GM21381 (cell line): ENCODE measurements at regions not wholly inside any gene's neighbourhood (a gene's known extent, or its start where the extent isn't known, plus 50 kb on each side); places are given as distances from the start of the nearest gene placed in this dataset.

Source experiments
- ATAC-seq: cut with Tn5 transposase; IDR thresholded peaks from one replicate; pipeline ENCODE4 v1.9.1; 2021; ENCODE audit warnings: mild to moderate bottlenecking, moderate library complexity; ENCODE audit not compliant: unreplicated experiment

DNA sequence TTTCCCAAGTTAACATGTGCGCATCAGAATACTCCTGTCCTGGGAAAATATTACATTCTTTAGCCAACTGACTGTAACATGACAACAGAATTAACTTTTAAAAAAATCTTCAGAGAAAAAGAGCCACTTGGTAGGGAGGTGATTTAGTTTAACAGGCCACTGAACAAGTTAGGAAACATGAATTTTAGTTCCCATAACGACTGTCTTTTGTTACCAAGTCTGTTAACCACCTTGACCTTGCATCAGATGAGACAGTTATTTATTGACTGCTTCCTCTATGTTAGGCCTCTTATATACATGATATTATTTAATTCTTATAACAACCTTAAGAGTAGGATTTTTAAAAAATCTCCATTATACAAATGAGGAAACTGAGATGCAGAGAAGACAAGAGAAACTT lies 268.6 kb downstream of the NDFIP2 start:
- no peak for ATAC-seq

DNA sequence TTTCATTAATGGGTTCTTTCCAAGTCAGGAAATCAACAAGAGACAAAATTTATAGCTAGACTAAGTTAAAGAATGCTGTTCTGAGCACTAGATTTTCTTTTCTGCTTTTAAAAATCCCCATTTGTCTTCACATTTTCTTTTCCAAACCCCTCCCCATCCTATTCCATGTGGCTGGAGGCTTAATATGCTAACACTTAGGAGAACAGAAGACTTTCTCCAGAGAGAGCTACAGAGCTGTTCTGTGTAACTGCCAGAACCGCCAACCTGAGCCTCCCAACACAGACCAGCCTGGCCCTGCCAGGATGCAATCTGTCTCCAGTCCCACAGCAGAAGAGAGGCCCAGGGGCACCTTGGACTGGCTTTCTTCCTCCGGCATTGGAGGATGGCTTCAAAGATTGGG lies 264.1 kb downstream of the NDFIP2 start:
- ATAC-seq: no peak

DNA sequence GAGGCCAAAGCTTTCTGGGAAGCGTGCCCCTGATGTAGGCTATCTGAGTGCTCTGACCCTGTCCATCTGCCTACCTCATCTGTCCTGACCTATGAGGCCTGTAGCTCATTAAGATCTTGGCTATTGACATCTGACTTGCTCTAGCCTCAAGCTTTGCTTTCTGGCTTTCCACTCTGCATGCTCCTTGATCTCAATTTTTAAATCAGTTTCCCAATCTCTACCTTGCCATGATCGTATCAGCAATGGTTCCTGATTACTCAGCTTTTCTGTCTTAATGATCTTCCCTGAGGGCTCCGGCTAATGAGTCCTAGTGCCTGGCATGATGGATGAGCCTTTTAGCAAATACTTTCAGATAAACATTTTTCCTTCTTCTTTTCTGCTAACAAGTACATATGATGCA lies 262.0 kb downstream of the NDFIP2 start:
- no peak for ATAC-seq

DNA sequence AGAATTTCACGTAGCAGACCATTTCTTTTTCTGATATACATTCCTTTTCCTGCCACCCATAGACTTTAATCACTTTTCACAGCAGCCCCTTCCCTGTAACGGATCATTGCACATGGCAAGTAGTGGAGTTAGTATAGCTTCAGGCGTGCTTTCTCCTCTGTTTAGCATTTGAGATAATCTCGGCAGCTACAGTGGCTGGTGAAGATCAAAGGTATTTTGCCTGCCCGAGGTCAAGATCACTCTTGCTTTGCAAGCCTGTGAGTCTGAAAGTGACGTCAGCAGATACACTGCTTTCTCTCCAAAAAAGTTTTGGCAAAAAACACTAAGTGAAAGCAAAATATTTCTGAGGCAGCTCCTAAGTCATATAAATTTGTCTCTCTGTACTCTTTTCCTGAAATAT lies 260.0 kb downstream of the NDFIP2 start:
- ATAC-seq: no peak

DNA sequence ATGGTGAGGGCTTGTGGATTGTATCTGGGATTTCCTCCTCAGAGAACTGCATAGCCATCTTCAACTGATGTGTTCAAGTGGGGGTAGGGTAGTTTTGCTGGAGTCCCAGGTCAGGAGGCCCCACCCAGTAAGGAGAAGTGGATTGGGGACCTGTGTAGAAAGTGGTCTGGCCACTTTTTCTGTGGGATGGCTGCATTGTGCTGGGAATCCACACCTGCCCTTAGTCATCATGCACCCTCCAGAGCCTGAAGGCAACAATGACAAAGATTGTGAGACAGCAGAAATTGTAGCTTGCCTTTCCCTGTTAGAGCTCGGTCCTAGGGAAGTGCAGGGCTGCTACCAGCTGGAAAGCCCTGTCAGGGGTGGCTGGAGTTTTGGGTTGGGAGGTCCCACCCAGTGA lies 255.4 kb downstream of the NDFIP2 start:
- no peak for ATAC-seq

DNA sequence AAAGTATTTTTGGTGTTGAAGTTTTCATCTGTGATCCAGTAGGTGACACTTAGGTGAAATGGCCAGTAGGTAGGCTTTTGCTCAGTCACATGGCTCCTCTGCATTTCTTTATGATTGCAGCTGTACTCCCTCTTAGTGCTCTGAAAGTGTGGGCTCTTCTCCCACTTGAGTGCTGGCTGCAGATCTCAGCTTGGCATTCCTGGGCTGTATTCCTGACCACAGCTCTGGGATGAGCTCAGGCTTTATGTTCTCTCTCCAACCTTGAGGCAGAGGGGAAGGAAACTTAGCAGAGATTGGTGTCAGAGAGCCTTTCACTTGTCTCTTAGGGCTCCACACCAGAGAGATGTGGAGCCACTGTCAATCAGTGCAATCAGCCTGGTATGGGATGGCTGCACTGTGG lies 254.3 kb downstream of the NDFIP2 start:
- no peak for ATAC-seq

DNA sequence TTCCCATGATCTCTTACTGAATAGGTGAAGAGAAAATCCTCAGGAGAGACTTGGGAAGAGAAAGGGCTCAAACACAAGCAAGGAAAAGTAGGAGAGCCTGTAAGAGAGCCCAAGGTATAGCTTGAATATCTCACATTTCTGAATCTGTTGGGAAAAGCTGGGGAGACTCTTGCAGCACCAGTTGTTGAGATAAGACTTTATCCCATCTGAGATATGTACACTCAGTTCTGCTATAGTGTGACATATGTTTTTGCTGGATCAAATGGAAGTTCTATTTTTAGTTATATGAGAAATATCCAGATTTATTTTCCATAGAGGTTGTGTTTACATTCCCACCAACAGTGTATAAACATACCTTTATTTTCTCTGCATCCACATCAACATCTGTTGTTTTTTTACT lies 246.1 kb downstream of the NDFIP2 start:
- ATAC-seq: no peak

DNA sequence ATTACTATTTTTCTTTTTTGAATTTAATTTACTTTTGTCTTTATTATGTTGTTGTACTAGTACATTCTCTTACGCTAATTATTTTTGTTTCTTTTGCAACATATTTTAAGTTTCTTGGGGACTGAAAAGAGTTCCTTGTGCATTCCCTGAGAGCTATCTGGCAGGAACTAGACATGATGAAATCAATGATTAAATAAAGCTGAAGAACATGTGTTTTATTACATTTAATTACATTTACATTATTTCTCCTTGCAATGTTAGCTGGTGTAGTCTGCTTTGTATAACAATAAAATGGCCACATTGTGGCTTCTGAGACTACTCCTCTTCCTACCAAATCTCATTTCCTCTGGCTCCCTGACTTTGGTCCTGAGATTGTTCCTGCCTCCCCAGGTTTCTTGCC lies 244.9 kb downstream of the NDFIP2 start:
- ATAC-seq: no peak

DNA sequence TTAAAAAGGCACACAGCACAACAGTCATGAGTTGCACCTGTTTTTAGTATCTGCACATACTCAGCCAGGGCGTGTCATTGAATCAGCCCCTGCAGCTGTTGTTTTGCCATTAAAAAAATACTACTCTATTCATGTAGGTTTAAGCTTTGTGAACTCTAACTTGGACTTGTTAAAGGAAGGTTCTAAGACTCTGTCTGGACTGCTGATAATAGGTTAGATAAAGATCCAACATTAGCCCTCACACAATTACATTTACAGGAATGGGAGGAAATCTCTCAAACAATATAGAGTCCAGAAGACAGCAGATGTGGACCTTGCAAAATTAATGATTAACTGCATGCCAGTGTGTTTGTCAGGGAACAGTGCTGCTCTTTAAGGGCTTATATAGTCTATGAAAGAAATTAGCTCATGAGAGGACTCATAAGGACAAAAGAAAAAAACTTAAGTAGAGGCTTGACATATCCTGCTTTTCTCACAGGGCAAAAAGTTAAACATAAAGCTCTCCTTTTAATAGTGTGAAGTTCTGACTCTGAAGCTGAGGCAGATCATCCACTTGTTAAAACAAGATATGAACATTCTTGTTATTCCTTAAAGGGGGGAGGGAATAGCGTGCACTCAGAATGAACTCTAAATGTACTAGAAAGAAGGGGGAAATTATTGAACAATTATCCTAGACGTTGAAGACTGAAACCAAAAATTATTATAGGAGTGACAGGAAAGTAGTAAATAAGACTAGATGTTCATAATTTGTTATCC lies 243.6 kb downstream of the NDFIP2 start:
- no peak for ATAC-seq

DNA sequence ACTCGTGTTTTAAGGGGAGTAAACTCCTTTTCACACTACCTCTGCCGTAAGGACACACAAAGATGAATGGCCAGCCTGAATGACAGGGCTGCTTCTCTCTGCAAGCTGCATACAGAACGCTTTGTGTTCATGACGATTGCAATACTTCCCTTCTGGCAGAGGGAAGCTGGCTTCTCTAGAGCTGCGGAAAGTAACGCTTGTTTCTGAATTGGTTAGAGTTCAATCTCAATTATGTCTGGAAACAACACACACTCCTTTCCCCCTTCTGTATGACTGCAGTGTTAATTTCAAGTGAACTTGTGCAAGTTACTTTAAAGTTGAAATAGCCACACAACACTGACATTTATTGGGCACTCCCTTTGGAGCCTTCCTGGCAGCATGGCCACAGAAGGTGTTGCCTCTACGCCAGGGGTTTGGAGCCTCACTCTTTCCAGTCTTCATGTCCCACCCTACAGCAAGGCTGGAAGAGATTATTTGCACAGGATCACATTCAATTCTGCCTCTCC lies 242.6 kb downstream of the NDFIP2 start:
- no peak for ATAC-seq

DNA sequence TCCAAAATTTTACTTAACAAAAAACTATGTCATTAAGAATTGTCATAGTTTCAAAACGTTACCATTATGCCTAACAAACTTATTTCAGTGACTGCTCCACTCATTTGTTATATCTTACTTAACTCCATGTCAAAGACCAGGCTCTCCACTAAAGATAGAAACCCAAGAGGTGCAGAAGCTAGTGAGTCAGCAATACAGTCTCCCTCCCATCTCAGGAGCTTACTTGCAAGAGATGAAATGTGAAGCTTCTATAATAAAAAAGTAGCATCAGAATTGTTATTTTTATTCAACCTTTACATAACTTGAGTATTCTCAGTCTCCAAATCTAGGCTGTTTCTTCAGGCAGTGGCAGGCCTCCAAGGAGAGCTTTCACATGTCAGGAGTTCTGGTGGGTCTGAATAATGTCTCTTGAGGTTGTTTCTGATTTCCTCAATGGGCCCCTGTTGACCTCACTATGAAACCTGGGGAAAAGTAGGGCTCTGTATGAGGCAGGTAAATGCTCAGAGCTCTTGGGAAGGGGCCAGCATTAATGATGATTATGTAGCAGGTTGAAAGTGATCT lies 242.0 kb downstream of the NDFIP2 start:
- ATAC-seq: no peak

DNA sequence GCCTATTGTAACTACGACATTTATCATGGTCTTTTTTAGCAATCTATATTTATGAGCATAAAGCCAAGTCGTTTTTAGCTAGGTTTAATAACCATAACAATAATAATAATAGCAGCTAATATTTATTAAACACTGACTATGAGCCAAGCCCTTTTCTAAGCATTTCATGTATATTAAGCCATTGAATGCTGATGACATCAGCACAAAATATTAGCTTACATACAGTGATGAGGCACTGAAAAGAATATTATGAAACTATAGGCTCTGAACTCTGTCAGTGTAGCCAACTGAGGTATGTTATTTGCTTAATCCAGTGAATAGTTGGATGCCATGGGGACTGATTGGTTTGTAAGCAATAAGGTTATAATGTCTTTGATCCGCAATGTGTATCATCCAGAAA lies 235.2 kb downstream of the NDFIP2 start:
- ATAC-seq: no peak

DNA sequence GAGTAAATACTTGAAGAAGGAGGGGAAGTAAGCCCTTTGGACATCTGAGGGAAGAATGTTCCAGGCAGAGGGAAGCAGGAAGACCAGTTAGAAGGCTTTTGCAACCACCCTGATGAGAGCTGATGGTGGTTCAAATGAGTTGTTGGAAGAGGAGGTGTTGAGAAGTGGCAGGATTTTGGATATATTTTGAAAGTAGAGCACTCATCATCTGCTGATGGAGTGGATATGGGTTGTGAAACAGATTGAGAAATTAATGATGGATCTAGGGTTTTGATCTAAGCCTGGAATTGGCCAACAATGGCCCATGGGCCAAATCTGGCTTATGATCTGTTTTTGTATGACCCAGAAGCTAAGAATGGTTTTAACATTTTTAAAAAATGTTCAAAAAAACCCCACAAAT lies 230.7 kb downstream of the NDFIP2 start:
- no peak for ATAC-seq

DNA sequence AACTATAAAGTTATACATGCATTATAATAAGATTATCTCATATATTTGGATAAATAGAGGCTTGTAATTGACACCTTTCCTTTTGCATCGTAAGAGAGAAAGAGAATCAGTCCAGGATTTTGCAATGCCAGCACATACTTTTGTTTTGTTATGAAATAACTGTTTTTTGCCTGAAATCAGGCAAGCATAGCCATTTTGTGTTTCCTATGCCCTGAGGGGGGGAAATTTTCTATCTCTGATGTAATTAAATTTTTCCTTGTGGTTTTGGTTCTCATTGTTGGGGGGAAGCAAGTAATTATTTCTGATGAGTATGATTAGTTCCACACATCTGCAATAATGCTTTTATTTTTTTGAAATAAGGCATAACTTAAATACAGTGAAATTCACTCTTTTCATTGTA lies 229.4 kb downstream of the NDFIP2 start:
- no peak for ATAC-seq

DNA sequence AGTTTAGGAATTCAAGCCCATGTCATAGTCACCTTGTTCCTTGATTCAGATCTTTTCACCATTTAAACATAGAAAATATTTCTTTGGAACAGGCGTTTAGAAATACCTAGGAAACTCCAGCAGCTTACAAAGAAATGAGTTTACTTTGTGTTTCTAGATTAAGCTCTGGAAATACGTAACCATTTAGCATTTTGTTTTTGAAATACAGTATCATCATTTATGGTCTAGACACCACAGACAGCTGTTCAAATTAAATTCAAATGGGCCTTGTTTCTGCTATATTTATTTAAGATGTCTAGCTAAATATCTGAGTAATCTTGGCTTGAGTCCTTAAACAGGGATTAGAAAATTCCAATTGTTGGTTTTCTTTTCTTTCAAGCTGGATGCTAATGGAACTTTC lies 228.5 kb downstream of the NDFIP2 start:
- ATAC-seq: no peak

DNA sequence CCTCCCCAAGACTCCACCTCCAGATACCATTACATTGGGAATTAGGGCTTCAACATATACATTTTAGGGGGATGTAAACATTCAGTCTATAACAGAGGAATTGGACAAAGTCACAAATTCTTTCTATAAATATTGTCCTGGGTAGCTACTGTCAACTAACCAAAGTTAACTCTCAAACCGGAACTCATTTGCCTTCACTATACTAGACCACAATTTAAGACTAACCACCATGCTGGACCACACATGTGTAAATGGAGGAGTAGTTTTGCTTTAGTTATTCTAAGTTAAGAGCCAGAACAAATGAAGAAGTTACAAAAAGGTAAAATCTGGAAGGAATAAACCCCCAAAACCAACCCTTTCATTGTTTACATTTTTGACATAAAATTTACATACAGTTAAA lies 222.8 kb downstream of the NDFIP2 start:
- peak; percentile 52 for ATAC-seq

DNA sequence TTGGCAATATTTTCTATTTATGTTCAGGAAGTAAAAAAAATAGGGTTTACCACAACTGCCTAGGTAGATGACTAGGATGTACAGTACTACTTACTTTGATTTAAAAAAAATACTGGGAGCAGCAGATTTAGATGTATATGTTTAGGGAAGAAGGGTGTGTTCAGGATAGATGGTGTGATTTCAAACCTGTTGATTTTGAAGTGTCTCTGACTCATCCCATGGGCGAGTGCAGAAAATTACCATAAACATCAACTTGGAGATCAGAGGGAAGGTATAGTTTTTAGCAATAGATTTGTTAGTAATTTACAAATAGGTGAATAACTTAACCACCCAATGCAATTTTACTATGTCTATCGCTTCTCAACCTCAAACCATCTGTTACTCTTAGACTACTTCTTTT lies 214.8 kb downstream of the NDFIP2 start:
- ATAC-seq: no peak

DNA sequence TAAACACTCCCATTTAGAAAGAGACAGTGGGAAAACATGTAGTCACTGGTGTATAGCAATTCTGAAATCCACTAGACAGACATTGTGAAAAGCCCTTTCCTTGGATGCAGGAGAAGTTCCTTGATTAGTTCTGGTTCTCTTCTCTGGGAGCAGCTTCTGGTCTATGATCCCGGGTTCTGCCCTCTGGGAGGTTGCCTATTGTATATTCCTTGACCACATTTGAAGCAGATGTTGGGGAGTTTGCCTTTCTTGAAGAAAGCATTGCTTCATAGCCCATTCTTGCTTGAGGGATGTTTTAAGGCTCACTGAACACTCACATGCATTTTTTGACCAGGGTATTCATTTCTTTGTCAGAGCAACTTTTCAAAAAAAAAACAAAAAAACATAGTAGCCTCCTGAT lies 211.9 kb downstream of the NDFIP2 start:
- ATAC-seq: no peak

DNA sequence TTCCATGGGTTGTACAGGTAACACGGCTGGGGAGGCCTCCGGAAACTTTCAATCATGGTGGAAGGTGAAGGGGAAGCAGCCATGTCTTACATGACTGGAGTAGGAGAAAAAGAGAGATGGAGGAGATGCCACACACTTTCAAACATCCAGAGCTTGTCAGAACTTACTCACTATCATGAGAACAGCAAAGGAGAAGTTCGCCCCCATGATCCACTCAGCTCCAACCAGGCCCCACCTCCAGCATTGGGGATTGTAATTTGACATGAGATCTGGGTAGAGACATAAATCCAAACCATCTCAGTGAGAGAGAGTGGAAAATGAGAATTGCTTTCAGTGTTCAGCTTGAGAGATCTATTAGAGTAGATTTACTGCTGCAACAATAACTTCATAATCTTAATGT lies 210.9 kb downstream of the NDFIP2 start:
- ATAC-seq: no peak

DNA sequence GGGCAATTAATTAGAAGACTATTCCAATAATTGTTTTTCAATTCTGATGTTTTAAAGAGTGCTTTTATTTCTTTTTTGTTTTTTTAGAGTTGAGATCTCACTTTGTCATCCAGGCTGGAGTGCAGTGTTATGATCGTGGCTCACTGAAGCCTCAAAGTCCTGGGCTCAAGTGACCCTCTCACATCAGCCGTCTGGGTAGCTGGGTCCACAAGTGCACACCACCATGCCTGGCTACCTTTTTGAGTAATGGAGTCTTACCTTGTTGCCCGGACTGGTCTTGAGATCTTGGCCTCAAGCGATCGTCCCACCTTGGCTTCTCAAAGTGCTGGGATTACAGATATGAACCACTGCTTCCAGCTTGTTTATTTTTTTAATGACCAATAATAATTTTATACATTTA lies 207.8 kb downstream of the NDFIP2 start:
- no peak for ATAC-seq

DNA sequence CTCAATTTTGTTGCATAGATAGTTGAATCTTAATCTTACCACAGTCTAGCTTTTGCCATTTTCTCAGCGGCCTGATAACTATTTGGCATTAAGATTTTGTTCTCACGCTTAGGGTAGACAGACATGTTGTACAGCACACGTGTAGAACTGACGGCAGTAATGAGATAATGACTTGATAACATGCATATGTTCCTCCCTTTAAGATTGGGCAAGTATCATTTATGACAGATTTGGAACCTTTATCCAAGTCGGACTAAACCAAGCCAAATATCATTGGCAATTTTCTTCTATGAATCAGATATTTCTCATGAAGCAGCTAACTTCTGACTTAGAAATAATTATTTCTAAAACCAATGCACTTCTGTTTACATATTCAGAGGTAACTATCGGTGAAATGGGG lies 205.5 kb downstream of the NDFIP2 start:
- ATAC-seq: no peak

DNA sequence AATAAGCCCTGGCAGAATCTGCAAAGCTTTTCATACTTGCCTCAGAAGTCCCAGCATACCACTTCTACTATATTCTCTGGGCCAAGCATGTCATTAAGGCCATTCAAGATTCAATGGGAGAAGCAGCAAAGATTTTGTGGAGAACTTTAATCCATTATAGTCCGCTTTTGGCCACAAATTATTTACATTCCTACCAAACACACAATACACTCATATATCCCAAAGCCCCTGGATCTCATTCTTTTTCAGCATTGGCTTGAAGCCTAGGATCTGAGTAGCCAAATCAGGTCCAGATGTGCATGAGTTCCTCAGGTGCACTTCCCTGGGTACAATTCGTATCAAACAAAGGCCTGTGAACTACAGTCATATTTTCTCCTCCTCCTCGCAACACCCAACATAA lies 203.4 kb downstream of the NDFIP2 start:
- no peak for ATAC-seq

DNA sequence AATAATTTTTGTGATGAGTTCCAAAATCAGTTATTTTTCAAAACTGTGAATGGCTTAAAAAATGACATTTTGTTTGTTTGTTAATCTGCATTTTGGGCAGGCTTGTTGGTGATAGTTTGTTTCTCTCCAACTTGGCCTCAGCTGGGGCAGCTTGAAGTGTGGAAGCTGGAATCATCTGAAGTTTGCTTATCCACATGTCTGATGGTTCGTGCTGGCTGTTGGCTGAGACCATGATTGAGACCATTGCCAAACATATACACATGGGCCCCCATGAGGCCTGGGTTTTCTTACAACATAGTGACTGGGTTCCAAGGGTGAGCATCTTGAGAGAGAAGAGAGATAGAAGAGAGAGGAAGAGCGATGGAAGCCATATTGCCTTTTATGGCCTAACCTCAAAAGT lies 201.2 kb downstream of the NDFIP2 start:
- no peak for ATAC-seq
